SK-N-MC (cell line): ENCODE measurements at regions not wholly inside any gene's neighbourhood (a gene's known extent, or its start where the extent isn't known, plus 50 kb on each side); places are given as distances from the start of the nearest gene placed in this dataset.

Experiments
- EZH2 ChIP-seq: fragments of 200-600 bp; sonication (generic); IDR thresholded peaks from one replicate; pipeline ENCODE4 v1.6.1; 2017; ENCODE audit warnings: antibody characterized with exemption
- FOXP2 ChIP-seq: optimal IDR thresholded peaks from 2 replicates; pipeline ENCODE3; 2011; ENCODE audit warnings: mild to moderate bottlenecking, moderate library complexity; ENCODE audit not compliant: insufficient read depth; ENCODE audit errors: extremely low read length, control extremely low read depth
- POLR2AphosphoS5 ChIP-seq: IDR thresholded peaks from 2 replicates; pipeline ENCODE4 v1.6.1; 2012; ENCODE audit warnings: mild to moderate bottlenecking, low read depth, low read length, borderline replicate concordance

DNA sequence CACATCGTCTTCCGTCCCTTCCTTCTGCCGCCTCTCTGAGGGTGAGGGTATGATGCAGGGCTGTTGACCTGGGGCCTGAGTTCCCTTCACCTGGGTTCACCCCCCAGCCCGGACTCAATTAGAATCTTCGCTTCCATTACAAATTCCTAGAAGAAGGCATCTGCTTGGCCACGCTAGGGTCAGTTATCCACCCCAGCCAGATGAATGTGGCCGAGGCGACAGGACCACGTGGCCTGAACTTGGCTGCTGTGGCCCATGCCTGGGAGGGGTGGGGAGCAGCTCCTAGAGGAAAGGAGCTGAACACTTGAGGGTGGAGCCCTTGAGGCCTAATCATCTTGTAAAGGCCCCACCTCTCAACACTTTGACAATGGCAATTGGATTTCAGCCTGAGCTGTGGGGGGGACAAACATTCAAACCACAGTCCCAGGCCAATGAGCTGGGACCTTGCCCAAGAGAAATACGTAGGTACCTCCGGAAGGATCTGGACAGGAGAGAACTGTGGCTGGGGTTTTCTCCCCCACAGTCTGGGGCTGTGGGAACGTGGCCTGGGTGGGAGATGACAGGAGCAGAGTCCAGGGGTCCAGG is 90.6 kb upstream of the ADAMTS2 start:
- no peak for TF ChIP-seq EZH2
- TF ChIP-seq POLR2AphosphoS5, result no peak
- TF ChIP-seq FOXP2, result no peak
